ENCODE measurements at regions not wholly inside any gene's neighbourhood (a gene's known extent, or its start where the extent isn't known, plus 50 kb on each side); places are given as distances from the start of the nearest gene placed in this dataset.

- intact Hi-C loops (cut with micrococcal nuclease), result no loop called here
- DNase-seq (ENCODE audit: low read depth, low spot score) (no peak), ATAC-seq (no peak)
- TF ChIP-seq JUND (IDR thresholded peaks at IDR 0.05) (no peak), CTCF (IDR thresholded peaks at IDR 0.05 in 2 of 3, conservative IDR thresholded peaks at IDR 0.05 in 1 of 3; ENCODE audit: borderline replicate concordance in 1 of 3, insufficient read depth in 1 of 3, low read depth in 2 of 3, low read length in 2 of 3) (no peak), EZH2 (IDR thresholded peaks at IDR 0.05) (no peak), POLR2A (IDR thresholded peaks at IDR 0.05; ENCODE audit: borderline replicate concordance, extremely low read depth, insufficient read depth, insufficient read length) (no peak), CBX3 (IDR thresholded peaks at IDR 0.05; ENCODE audit: low read depth) (no peak), FOSL1 (IDR thresholded peaks at IDR 0.05; ENCODE audit: low read depth) (no peak), EGR1 (IDR thresholded peaks at IDR 0.05; ENCODE audit: low read depth) (no peak), EZH2phosphoT487 (IDR thresholded peaks at IDR 0.05; ENCODE audit: borderline replicate concordance) (no peak), TCF7L2 (IDR thresholded peaks at IDR 0.05; ENCODE audit: borderline replicate concordance, extremely low read depth, insufficient read depth, insufficient read length) (no peak), YY1 (IDR thresholded peaks at IDR 0.05; ENCODE audit: extremely low read depth, insufficient replicate concordance, low read depth, low read length) (no peak), ZFX (IDR thresholded peaks at IDR 0.05) (no peak), ZNF274 (IDR thresholded peaks at IDR 0.05; ENCODE audit: low read depth, low read length) (no peak), RAD21 (IDR thresholded peaks at IDR 0.05; ENCODE audit: low read depth) (no peak), CEBPB (IDR thresholded peaks at IDR 0.05; ENCODE audit: low read depth) (no peak), ZBTB33 (IDR thresholded peaks at IDR 0.05; ENCODE audit: extremely low read depth, insufficient replicate concordance, low read length) (no peak)
- TF ChIP-seq, protein P1, sequence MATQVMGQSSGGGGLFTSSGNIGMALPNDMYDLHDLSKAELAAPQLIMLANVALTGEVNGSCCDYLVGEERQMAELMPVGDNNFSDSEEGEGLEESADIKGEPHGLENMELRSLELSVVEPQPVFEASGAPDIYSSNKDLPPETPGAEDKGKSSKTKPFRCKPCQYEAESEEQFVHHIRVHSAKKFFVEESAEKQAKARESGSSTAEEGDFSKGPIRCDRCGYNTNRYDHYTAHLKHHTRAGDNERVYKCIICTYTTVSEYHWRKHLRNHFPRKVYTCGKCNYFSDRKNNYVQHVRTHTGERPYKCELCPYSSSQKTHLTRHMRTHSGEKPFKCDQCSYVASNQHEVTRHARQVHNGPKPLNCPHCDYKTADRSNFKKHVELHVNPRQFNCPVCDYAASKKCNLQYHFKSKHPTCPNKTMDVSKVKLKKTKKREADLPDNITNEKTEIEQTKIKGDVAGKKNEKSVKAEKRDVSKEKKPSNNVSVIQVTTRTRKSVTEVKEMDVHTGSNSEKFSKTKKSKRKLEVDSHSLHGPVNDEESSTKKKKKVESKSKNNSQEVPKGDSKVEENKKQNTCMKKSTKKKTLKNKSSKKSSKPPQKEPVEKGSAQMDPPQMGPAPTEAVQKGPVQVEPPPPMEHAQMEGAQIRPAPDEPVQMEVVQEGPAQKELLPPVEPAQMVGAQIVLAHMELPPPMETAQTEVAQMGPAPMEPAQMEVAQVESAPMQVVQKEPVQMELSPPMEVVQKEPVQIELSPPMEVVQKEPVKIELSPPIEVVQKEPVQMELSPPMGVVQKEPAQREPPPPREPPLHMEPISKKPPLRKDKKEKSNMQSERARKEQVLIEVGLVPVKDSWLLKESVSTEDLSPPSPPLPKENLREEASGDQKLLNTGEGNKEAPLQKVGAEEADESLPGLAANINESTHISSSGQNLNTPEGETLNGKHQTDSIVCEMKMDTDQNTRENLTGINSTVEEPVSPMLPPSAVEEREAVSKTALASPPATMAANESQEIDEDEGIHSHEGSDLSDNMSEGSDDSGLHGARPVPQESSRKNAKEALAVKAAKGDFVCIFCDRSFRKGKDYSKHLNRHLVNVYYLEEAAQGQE (IDR thresholded peaks at IDR 0.05; ENCODE audit: low read depth), result no peak
- Histone ChIP-seq H2AFZ (ENCODE audit: low read depth, low read length, poor library complexity, severe bottlenecking) (no peak overlapping the region), H3K9ac (ENCODE audit: low read length) (no peak overlapping the region), H3K9me3 (ENCODE audit: control insufficient read depth in 1 of 2, insufficient read depth in 1 of 2, low read depth in 1 of 2, low read length in 2 of 2) (peaks cover under 1 to 6% of the 10 kb centered on the region in 2 experiments; a peak in 3 of 4 replicates), H3K9me2 (ENCODE audit: insufficient read depth) (no peaks in the 10 kb centered on the region), H3K27ac (ENCODE audit: low read depth, low read length) (no peak overlapping the region), H3K79me2 (ENCODE audit: insufficient read depth, low read length) (no peaks in the 10 kb centered on the region), H3K36me3 (ENCODE audit: control insufficient read depth in 1 of 2, insufficient read depth in 2 of 2, low read length in 2 of 2) (no peaks in the 10 kb centered on the region), H3K4me2 (ENCODE audit: low read length) (no peak overlapping the region), H3K4me1 (ENCODE audit: control insufficient read depth in 1 of 2, insufficient read depth in 2 of 2, low read length in 2 of 2) (no peaks in the 10 kb centered on the region), H4K20me1 (ENCODE audit: insufficient read depth) (no peaks in the 10 kb centered on the region), H3K4me3 (replicated peaks in 1 of 2; ENCODE audit: low read depth in 1 of 2, low read length in 2 of 2) (no peak overlapping the region), H3K27me3 (ENCODE audit: insufficient read depth, low read length) (no peaks in the 10 kb centered on the region)
- ChIA-PET CTCF (no interaction called here), POLR2A (no interaction called here), RAD21 (ENCODE audit: low non-redundant PET in 1 of 2, low total read pairs in 2 of 2, uncharacterized antibody in 2 of 2, unreplicated experiment in 2 of 2) (no interaction called here)
- no TSS peak for BruUV-seq (replicated peaks)
These were observed 181.0 kb downstream of the AASDH start for GRCh38 chr4:56206258-56206657.

Data from HCT116 (cell line).